Pancreas (tissue), 10 donors: ENCODE measurements at regions not wholly inside any gene's neighbourhood (a gene's known extent, or its start where the extent isn't known, plus 50 kb on each side); places are given as distances from the start of the nearest gene placed in this dataset.

Source experiments
- ATAC-seq, 4 donors: fragments of 200-7000 bp; cut with Tn5 transposase; one replicate each; pipeline versions ENCODE4 v1.8.0 to v1.9.1; 2020; ENCODE audit warnings: mild to moderate bottlenecking in 4 of 4, moderate library complexity in 4 of 4
- DNase-seq, 6 donors: peaks; one replicate each; pipeline ENCODE4 v3.0.0-alpha.2; 2020
- FAIRE-seq: peaks from 2 replicates; lab custom pipeline; 2012; peaks lifted over from hg19 to GRCh38; lab: Jason Lieb, UNC
- H3K27ac ChIP-seq, 4 donors: fragments of 200-600 bp; sonication (generic); 1 replicate in 3 of 4; 2 replicates in 1 of 4; pipeline versions ENCODE4 v1.5.0 to v1.8.0; 2020
- H3K27me3 ChIP-seq, 4 donors: fragments of 200-600 bp; one replicate each; pipeline ENCODE4 v1.8.0; 2021
- H3K36me3 ChIP-seq, 3 donors: fragments of 200-600 bp; sonication (generic) in 1 of 3; one replicate each; pipeline versions ENCODE4 v1.5.0 to v1.8.0; 2020 to 2021
- H3K4me1 ChIP-seq, 3 donors: fragments of 200-600 bp; one replicate each; pipeline ENCODE4 v1.8.0; 2021
- H3K4me3 ChIP-seq, 4 donors: fragments of 200-600 bp; sonication (generic) in 2 of 4; one replicate each; pipeline versions ENCODE4 v1.5.0 to v1.8.0; 2020 to 2021
- H3K9me3 ChIP-seq, 4 donors: fragments of 200-600 bp; one replicate each; pipeline ENCODE4 v1.8.0; 2021
- WGBS, 2 donors: extraction: QIAGEN DNeasy Blood & Tissue Kit; methylation state at CpG; one replicate each; pipeline ENCODE4 v1.1.7; 2013; 5-methylcytosine and 5-hydroxymethylcytosine counted together
- intact Hi-C, 3 donors: fragments of 100-400 bp; cut with DNase I; formaldehyde crosslinking; loops; one replicate each; pipeline versions ENCODE4 v1.11.1 to v1.14.2; 2022
- TF ChIP-seq, protein P1 (sequence below), 4 donors: fragments of 200-600 bp; sonication (generic) in 3 of 4; IDR thresholded peaks; one replicate each; pipeline versions ENCODE4 v1.5.0 to v1.8.0; 2021; ENCODE audit warnings: antibody characterized with exemption in 4 of 4
- donor health status: healthy with polysubstance abuse.
- donor health status: DM: no; HTN: no; CAD: no; lungs with moderate emphysema.
- donor health status: DM: no; HTN: no; CAD: no.
- donor health status: control.
- donor health status: control.
- donor health status: Bipolar disorder and iron deficiency.
- donor health status: DM: yes; HTN: yes; CAD: no.
- donor health status: DM: no; HTN: no; CAD: no.
- donor health status: DM: no; HTN: no; CAD: no.
- donor health status: DM: yes; HTN: yes; CAD: no.

- intact Hi-C loops, result no loop called here
- FAIRE-seq, result no peak
- no peak for DNase-seq
- Histone ChIP-seq H3K27ac (no peak overlapping the region), H3K27me3 (peaks cover 0 to 3% (median 0%) of the 10 kb centered on the region in 4 donors), H3K9me3 (no peaks in the 10 kb centered on the region), H3K36me3 (no peaks in the 10 kb centered on the region), H3K4me3 (no peak overlapping the region), H3K4me1 (no peaks in the 10 kb centered on the region)
- TF ChIP-seq, protein P1, sequence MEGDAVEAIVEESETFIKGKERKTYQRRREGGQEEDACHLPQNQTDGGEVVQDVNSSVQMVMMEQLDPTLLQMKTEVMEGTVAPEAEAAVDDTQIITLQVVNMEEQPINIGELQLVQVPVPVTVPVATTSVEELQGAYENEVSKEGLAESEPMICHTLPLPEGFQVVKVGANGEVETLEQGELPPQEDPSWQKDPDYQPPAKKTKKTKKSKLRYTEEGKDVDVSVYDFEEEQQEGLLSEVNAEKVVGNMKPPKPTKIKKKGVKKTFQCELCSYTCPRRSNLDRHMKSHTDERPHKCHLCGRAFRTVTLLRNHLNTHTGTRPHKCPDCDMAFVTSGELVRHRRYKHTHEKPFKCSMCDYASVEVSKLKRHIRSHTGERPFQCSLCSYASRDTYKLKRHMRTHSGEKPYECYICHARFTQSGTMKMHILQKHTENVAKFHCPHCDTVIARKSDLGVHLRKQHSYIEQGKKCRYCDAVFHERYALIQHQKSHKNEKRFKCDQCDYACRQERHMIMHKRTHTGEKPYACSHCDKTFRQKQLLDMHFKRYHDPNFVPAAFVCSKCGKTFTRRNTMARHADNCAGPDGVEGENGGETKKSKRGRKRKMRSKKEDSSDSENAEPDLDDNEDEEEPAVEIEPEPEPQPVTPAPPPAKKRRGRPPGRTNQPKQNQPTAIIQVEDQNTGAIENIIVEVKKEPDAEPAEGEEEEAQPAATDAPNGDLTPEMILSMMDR (IDR thresholded peaks at IDR 0.05), result no peak
- ATAC-seq, result no peak
- 75 to 77% methylated on average over 2 of the region's 2 CpGs for WGBS, 2 donors
Observed at GRCh38 chrX:13927175-13927574, 102.5 kb downstream of the GEMIN8 start.

DNA sequence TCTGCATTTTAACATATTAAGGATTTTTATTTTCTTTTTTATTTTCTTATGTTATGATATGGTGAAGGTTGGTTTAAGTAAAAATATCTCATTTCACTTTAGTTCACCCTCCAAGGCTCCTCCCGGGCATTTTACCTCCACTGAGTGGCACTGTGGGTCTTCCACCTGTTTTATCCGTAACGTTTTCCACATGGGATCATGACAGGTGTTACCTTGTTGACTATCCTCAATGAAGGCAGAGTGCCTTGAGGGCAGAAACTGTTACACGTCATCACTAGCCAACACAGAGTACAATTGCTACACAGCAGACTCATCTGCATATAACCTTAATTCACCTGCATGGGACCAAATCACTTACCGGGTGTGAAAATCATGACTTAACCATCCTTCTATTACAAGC, 105.8 kb downstream of the GEMIN8 start:
- H3K27ac ChIP-seq, result no peak overlapping the region
- FAIRE-seq (no peak), ATAC-seq (peak; percentile 83 to 96 (median 90)), DNase-seq (peak in 3 of 6 donors; percentile 20 to 47 (median 20))
- TF ChIP-seq, protein P1 (IDR thresholded peaks at IDR 0.05), result no peak
- no peaks in the 10 kb centered on the region for H3K36me3 ChIP-seq
- no peaks in the 10 kb centered on the region for H3K27me3 ChIP-seq
- 36 to 44% methylated on average over 5 of the region's 5 CpGs for WGBS, 2 donors
- H3K4me3 ChIP-seq, result no peak overlapping the region
- H3K9me3 ChIP-seq, result no peaks in the 10 kb centered on the region
- intact Hi-C loops, result no loop called here
- H3K4me1 ChIP-seq, result no peaks in the 10 kb centered on the region

- 32 to 43% methylated on average over 2 of the region's 2 CpGs for WGBS, 2 donors
- TF ChIP-seq, protein P1 (IDR thresholded peaks at IDR 0.05), result no peak
Observed at GRCh38 chrX:13923289-13923688, 106.4 kb upstream of the GPM6B start.

GRCh38 chrX:13917507-13917906, 100.6 kb upstream of the GPM6B start:
- intact Hi-C loops, result no loop called here
- Histone ChIP-seq H3K36me3 (no peaks in the 10 kb centered on the region), H3K27me3 (no peaks in the 10 kb centered on the region), H3K27ac (no peak overlapping the region), H3K4me3 (no peak overlapping the region), H3K9me3 (no peaks in the 10 kb centered on the region), H3K4me1 (no peaks in the 10 kb centered on the region)
- no peak for ATAC-seq
- WGBS, 2 donors, result 53 to 67% methylated on average over 2 of the region's 2 CpGs
- DNase-seq, result no peak
- FAIRE-seq, result no peak
- TF ChIP-seq, protein P1 (IDR thresholded peaks at IDR 0.05), result no peak

More at GRCh38 chrX:13923289-13923688, 106.4 kb upstream of the GPM6B start:
- intact Hi-C loops, result no loop called here
- FAIRE-seq (no peak), ATAC-seq (no peak), DNase-seq (no peak)
- no peaks in the 10 kb centered on the region for H3K36me3 ChIP-seq
- no peaks in the 10 kb centered on the region for H3K4me1 ChIP-seq
- H3K27ac ChIP-seq, result no peak overlapping the region
- H3K4me3 ChIP-seq, result no peak overlapping the region
- H3K27me3 ChIP-seq, result no peaks in the 10 kb centered on the region
- no peaks in the 10 kb centered on the region for H3K9me3 ChIP-seq

GRCh38 chrX:13911586-13911985, 94.7 kb upstream of the GPM6B start:
- peaks cover 0 to 4% (median 0%) of the 10 kb centered on the region in 4 donors for H3K27me3 ChIP-seq
- H3K36me3 ChIP-seq, result no peaks in the 10 kb centered on the region
- WGBS, 2 donors, result 62 to 81% methylated on average over 1 of the region's 1 CpG
- intact Hi-C loops, result no loop called here
- no peak overlapping the region for H3K27ac ChIP-seq
- no peak for DNase-seq
- no peak for FAIRE-seq
- ATAC-seq, result no peak
- no peak overlapping the region for H3K4me3 ChIP-seq
- TF ChIP-seq, protein P1 (IDR thresholded peaks at IDR 0.05), result no peak
- H3K9me3 ChIP-seq, result no peaks in the 10 kb centered on the region
- H3K4me1 ChIP-seq, result no peaks in the 10 kb centered on the region
